Uterus (tissue), 2 donors: ENCODE measurements at regions not wholly inside any gene's neighbourhood (a gene's known extent, or its start where the extent isn't known, plus 50 kb on each side); places are given as distances from the start of the nearest gene placed in this dataset.
"Not testable (repeated sequence)": the region's sequence is repeated elsewhere in the genome, so short reads cannot be mapped to it uniquely, and the experiment has no call there.

Experiments
- CTCF ChIP-seq, 4 experiments: fragments of 200-600 bp in 2 of 4; fragments of 450-650 bp in 2 of 4; sonication (generic) in 2 of 4; IDR thresholded peaks; one replicate each; pipeline ENCODE4 v1.5.1; 2016 to 2019; ENCODE audit warnings: antibody characterized with exemption in 4 of 4, mild to moderate bottlenecking in 2 of 4, moderate library complexity in 1 of 4
- POLR2A ChIP-seq, 2 donors: fragments of 450-650 bp; IDR thresholded peaks; one replicate each; pipeline ENCODE4 v1.6.1; 2016; ENCODE audit warnings: antibody characterized with exemption in 2 of 2, mild to moderate bottlenecking in 1 of 2, moderate library complexity in 1 of 2

GRCh38 chr13:63741814-63742101, 2326.1 kb upstream of the PCDH20 start:
- TF ChIP-seq CTCF, POLR2A (IDR thresholded peaks at IDR 0.05): not testable (repeated sequence)
